ENCODE measurements at regions not wholly inside any gene's neighbourhood (a gene's known extent, or its start where the extent isn't known, plus 50 kb on each side); places are given as distances from the start of the nearest gene placed in this dataset.

- no peak for DNase-seq (ENCODE audit: low spot score)
- in situ Hi-C loops (cut with MboI; ENCODE audit: low pct_unique_long_range_greater_than_20kb, low sequenced_read_pairs, unreplicated experiment): no loop called here
- TF ChIP-seq CTCF (IDR thresholded peaks at IDR 0.05; ENCODE audit: extremely low read depth, insufficient read depth, missing control alignments): no peak
Measured at GRCh38 chr5:165137701-165138100, 1632.3 kb downstream of the MAT2B start.

GRCh38 chr5:165138236-165138635 lies 1632.8 kb downstream of the MAT2B start:
- no peak for TF ChIP-seq CTCF (IDR thresholded peaks at IDR 0.05; ENCODE audit: extremely low read depth, insufficient read depth, missing control alignments)
- in situ Hi-C loops (cut with MboI; ENCODE audit: low pct_unique_long_range_greater_than_20kb, low sequenced_read_pairs, unreplicated experiment): no loop called here
- DNase-seq (ENCODE audit: low spot score): no peak

GRCh38 chr5:165139262-165139661 lies 1633.8 kb downstream of the MAT2B start:
- in situ Hi-C loops (cut with MboI; ENCODE audit: low pct_unique_long_range_greater_than_20kb, low sequenced_read_pairs, unreplicated experiment): no loop called here
- no peak for DNase-seq (ENCODE audit: low spot score)
- TF ChIP-seq CTCF (IDR thresholded peaks at IDR 0.05; ENCODE audit: extremely low read depth, insufficient read depth, missing control alignments): no peak

GRCh38 chr5:165139721-165140120 lies 1634.3 kb downstream of the MAT2B start:
- no peak for DNase-seq (ENCODE audit: low spot score)
- in situ Hi-C loops (cut with MboI; ENCODE audit: low pct_unique_long_range_greater_than_20kb, low sequenced_read_pairs, unreplicated experiment): no loop called here
- no peak for TF ChIP-seq CTCF (IDR thresholded peaks at IDR 0.05; ENCODE audit: extremely low read depth, insufficient read depth, missing control alignments)

- in situ Hi-C loops (cut with MboI; ENCODE audit: low pct_unique_long_range_greater_than_20kb, low sequenced_read_pairs, unreplicated experiment): no loop called here
- no peak for TF ChIP-seq CTCF (IDR thresholded peaks at IDR 0.05; ENCODE audit: extremely low read depth, insufficient read depth, missing control alignments)
- no peak for DNase-seq (ENCODE audit: low spot score)
Measured at GRCh38 chr5:165143741-165144140, 1638.3 kb downstream of the MAT2B start.

- DNase-seq (ENCODE audit: low spot score): no peak
- in situ Hi-C loops (cut with MboI; ENCODE audit: low pct_unique_long_range_greater_than_20kb, low sequenced_read_pairs, unreplicated experiment): no loop called here
- TF ChIP-seq CTCF (IDR thresholded peaks at IDR 0.05; ENCODE audit: extremely low read depth, insufficient read depth, missing control alignments): no peak
Measured at GRCh38 chr5:165149431-165149830, 1644.0 kb downstream of the MAT2B start.

- in situ Hi-C loops (cut with MboI; ENCODE audit: low pct_unique_long_range_greater_than_20kb, low sequenced_read_pairs, unreplicated experiment): no loop called here
- no peak for DNase-seq (ENCODE audit: low spot score)
- TF ChIP-seq CTCF (IDR thresholded peaks at IDR 0.05; ENCODE audit: extremely low read depth, insufficient read depth, missing control alignments): no peak
Measured at GRCh38 chr5:165152058-165152457, 1646.6 kb downstream of the MAT2B start.
